ENCODE measurements at regions not wholly inside any gene's neighbourhood (a gene's known extent, or its start where the extent isn't known, plus 50 kb on each side); places are given as distances from the start of the nearest gene placed in this dataset.

- no peak for DNase-seq
These were observed 57.5 kb upstream of the S1PR3 start for GRCh38 chr9:88933607-88934379.

GRCh38 chr9:88934876-88935535, 56.3 kb upstream of the S1PR3 start:
- DNase-seq, result no peak

GRCh38 chr9:88936132-88936531, 55.1 kb upstream of the S1PR3 start:
- DNase-seq, result no peak

GRCh38 chr9:88936668-88937067, 54.6 kb upstream of the S1PR3 start:
- no peak for DNase-seq

- no peak for DNase-seq
These were observed 54.0 kb upstream of the S1PR3 start for GRCh38 chr9:88937248-88937647.

GRCh38 chr9:88938189-88938588, 53.1 kb upstream of the S1PR3 start:
- no peak for DNase-seq
